Pons (tissue), 1 donor: ENCODE measurements at regions not wholly inside any gene's neighbourhood (a gene's known extent, or its start where the extent isn't known, plus 50 kb on each side); places are given as distances from the start of the nearest gene placed in this dataset.

ENCODE experiments used
- DNase-seq: peaks from one replicate; pipeline ENCODE4 v3.0.0-alpha.2; 2016; ENCODE audit warnings: low spot score

DNA sequence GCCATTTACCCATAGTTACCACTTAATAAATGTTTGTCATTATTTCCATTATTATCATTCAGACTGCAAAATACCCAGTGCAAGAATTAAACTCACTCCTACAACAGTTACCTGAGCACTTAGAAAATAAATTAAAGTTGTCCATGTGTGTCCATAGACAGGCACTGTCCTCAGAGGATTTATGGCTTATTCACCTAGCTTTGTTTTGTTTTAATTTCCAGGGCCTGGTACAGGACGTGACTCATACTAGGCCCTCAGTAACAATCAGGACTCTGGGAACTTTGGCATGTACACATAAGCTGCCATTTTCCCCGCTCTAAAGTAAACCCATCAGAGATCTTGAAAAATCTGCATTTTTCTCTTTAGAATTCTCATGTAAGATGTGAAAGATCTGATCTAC lies 458.5 kb upstream of the ARRDC4 start:
- DNase-seq = no peak

DNA sequence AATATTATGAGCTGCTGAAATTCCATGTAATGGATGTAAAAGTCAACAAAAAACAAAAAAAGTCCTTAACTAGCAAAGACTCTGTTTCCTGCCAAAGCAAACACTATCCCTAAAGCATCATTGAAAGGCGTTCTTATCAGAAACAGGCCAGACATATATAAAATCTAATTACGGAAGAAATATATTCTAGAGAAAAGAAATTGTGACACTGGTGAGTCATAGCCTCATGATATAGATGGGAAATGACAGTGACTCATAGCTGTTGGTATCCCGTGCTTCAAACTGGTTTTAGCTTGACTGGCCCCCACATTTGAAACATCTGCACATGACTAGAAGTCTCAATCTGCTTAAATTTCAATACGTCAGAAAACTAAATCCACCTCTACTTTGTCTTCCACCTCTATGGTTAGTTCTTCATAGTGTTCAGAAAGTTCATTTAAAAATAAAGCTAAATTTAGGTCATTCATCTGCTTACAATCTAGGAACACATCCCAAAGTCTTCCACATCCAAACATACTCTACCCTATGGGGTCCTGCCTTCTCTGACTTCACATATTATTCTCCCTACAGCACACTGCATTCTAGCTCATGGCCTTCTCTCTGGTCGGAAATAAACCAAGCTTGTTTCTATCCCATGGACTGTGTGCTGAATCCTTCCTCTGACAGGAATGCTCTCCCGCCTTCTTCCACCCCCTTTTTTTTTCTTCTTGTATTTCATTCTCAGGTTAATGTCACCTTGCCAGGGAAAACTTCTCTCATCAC lies 456.3 kb upstream of the ARRDC4 start:
- no peak for DNase-seq

DNA sequence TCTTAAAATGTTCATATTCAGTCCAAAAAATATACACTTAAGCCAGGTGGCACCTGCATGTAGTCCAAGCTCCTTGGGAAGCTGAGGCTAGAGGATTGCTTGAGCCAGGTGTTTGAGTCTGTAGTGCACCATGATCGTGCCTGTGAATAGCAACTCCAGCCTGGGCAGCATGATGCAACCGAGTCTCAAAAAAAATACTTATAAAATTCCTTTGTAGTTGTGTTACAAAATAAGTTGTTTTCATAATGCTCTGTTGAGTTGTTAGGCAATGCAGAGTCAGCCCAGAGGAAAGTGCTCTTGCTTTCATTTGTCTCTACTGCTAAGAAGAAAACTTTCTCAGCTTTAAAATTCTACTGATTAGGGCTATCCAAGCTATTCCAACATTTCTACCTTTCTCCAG lies 442.8 kb upstream of the ARRDC4 start:
- DNase-seq = no peak

DNA sequence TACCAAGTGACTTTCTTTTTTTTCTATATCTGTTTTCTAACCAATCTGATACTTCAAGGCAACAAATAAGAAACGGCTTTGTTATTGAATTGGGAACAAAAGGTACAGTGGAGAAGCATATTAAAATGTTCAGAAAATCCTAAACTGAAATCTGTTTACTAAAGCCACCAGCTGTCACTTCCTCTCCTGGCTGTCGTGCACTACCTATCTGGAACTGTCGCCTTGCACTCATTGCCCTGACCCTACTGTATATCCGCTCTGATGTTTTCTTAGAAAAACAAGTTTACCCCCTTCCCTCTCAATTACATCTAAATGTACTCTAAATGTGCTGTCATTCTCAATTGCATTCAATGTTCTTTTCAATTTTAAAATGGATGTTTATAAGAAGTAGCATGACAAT lies 439.8 kb upstream of the ARRDC4 start:
- DNase-seq = no peak

DNA sequence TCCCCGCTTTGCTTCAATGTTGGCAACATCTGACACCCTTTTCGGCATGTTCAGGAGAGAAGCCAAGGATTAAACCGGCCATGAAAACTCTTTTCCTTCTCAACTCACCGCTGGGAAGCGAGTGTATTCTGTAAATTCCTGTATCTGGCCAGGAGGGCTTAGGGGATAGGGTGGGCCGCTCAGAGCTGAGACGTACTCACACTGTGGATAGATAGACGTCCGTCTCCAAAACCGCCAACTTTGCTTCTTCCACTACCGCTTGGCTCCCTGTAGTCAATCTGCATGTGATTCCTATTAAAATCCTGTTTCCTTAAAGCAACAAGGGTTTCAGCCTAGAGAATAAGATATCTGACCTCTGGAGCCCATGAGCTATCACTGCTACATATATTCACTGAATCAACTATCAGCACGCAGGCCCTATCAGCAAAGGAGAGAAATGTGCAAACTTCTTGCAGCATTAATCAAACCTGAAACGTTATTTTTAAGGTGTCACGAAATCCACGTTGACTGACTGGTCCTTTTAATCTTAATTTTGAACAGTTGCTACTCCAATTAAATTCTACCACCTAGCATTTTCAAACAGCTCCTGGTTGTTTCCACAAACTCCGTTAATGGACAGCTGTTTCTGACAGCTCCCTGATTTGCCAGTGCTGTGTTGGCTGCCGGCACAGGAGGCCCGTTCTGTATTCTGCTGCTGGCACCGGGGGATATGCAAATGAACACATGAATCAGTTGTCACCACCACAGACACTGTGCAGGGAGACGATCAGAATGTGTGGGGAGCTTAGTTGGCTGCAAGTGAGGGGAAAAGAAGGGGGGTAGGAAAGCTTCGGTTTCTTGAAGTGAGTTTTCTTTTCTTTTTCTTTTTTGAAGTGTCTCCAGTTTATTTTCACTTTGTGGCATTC lies 438.9 kb upstream of the ARRDC4 start:
- peak; percentile 15 for DNase-seq

DNA sequence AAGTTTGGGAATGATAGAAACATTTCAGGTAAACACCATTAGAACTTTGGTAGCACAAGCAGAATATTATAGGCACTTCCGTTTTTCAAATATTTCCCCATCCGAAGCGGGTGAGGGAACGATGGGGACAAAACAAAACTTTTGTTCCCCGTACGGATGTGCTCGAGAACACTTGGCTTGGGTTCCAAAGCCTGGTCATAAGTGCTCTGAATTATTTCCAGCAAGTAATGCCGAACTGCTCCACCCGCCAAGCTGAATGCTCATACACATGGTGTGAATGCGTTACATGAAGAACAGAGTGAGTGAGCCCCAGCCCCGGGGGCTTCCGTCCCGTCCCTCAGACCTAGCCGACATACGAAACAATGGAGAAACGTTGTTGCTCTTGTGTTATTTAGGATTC lies 438.2 kb upstream of the ARRDC4 start:
- DNase-seq = no peak

DNA sequence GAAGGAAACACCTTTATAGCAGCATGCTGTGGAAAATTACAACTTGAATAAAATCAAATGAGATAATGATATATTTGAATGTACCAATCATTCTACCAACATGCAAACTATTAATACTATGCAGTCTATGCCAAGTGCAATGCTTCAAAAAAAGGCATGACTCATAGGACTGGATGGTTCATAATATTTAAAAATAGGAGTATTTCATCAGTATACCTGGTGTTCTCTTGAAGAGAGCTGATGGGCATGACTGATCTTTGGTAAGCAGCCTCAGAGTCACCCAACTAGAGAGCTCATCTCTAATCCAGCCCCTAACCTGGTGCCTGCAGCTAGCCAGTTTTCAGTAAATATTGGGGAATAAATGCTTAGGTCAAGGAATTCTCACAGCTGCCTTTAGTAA lies 434.7 kb upstream of the ARRDC4 start:
- DNase-seq = no peak

DNA sequence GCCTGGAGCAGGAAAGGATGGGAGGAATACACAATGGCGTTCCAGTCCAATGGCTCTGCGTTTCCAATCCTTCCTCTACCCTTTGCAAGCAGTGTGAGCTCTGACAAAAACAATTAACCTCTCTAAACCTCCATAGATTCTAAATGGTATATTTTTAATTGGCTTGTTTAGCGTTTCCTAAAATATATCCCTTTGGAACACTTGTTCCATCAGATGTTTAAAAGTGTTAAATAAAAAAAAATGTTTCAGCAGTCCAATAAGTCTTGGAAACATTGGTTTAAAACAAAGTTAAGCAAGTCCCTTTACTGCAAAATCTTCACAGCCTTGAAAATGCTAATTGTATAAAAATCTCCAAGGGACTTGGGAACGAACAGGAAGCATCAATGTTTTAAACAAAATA lies 432.3 kb upstream of the ARRDC4 start:
- DNase-seq = no peak

DNA sequence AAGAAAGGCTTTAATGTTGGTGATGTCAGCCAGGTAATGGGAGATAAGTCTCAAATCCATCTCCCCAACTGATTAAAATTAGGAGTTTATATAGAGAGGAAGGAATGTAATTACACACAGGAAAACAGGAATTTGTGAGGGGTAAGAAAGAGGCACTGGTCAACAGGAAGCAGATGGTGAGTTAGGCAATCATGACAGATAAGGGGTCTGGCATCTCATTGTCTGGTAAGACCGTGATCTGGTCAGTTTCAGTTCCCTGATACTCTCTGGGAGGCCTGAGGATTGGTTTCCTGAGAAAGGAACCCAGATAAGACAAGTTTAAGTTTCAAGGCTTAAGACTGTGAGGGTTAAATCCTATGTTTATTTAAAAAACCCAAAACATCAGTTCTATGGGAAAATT lies 414.7 kb upstream of the ARRDC4 start:
- no peak for DNase-seq

DNA sequence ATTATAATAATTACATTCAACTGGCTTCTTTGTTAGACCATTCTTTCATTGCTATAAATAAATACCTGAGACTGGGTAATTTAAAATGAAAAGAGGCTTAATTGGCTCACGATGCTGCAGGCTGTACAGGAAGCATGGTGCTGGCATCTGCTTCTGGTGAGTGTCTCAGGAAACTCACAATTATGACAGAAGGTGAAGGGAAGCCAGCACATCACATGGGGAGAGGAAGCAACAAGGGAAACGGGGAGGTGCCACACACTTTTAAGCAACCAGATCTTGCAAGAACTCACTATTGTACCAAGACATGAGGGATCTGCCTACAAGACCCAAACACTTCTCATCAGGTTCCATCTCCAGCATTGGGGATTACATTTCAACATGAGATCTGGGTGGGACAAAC lies 413.1 kb upstream of the ARRDC4 start:
- DNase-seq = no peak

DNA sequence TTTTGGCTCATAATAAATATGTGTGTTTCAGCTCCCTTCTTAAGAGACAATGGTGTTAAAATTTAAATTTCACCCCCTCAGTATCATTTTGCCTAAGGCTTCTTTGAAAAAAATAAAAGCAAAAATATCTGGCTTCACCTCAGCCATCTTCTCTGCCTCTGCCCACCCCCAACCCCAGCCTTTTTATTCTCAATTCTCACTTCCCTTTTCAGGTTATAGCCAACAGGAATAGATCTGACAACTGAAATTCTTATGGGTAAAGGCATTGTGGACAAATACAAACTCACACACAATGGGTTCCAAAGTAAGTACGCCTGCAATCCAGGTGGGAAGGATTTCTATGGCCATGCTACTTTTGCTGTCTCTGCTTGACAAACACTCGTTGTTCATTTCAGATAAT lies 399.0 kb upstream of the ARRDC4 start:
- DNase-seq = no peak

DNA sequence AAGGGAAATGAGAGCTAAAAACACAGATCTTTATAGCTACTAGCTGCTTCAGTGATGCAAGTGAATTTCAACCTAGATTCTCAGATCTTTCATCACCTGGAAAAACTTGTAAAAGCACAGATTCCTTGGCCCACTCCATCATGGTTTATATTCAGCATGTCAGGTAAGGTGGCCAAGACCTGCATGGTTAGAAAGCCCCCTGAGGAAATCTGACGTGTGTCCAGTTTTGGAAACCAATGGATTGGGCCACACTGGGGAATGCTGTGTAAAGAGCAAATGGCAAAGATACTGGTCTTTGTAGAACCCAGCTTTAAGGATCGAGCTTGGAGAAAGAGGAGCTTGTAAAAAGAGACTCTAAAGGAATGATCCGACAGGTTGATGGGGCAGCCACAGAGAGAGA lies 397.0 kb upstream of the ARRDC4 start:
- no peak for DNase-seq

DNA sequence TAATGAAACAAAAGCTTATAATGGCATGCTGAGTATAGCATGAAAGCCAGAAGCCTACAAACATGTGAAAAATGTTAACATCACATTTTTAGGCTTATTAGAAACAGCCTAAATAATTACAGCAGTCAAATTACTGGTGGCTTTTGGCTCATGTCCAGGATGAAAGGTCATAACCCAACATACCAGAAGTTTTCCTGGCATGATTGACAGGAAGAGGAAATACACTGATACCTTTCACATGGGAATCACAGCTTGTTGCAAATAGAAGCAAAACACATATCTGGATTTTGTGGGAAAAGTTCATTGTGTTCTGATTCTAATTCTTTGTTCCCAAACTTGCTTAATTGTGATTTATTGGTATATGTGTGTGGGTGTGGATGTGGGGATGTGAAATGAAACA lies 393.5 kb upstream of the ARRDC4 start:
- DNase-seq = no peak

DNA sequence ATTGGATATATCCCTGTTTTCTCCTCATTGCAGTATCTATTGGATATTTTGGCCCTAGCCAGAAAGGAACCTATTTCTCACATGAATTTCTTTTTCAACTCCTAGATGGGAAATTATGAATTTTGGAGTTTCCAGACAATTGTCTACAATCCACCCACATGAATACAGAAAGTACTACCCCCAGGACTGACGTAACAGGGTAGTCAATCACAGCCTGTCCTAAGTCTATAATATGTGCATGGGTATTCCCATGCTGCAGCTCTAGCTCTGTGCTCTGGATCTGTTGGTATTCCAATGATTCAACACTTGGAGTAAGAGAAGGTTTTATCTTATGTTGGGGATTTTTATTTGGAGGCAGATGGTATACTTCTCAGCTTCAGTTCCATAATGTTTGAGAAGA lies 393.1 kb upstream of the ARRDC4 start:
- DNase-seq = no peak

DNA sequence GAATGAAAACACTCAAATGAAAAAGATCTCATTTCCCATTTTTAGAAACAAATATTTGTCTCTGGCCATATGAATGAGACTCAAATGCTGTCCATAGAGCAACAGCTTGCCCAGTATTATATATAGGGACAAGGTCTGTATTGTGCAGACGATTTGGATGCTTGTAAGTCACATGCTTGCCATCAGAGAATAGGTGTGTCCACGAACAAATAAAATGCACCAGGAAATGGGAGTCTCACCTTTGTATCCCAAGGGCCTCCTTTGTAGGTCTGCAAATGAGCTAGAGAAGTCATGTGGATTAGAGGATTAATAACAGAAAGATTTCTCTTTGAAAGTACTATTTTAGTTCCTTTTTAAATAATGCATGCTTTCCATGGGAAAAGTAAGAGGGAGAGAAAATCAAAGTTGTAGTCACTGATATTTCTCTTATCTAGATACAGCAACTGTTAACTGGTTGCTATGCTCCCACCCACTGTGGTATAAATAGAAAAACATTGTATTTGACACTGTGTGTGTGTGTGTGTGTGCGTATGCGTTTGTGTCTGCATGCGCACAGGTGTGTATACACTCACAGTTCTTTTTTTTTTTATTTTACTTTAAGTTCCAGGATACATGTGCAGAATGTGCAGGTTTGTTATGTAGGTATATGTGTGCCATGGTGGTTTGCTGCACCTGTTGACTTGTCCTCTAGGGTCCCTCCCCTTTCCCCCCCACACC lies 383.4 kb upstream of the ARRDC4 start:
- no peak for DNase-seq

DNA sequence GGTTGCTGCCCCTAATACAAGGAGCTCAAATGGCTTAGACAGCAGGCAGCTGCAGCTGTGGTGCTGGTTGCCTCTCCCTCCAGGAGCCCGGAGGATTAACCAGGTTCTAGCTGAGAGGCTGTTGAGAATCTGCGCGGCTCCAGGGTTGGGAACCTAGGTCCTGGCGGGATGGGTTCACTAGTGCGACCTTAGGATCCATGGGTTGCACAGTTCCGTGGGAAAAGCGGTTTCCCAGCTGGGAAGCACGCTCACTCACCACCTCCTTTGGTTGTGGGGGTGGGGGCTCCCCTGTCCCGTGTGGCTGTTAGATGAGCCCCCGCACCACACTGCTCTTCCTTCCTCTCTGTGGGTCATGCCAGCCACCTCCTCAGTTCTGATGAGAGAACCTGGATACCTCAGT lies 375.1 kb upstream of the ARRDC4 start:
- no peak for DNase-seq

DNA sequence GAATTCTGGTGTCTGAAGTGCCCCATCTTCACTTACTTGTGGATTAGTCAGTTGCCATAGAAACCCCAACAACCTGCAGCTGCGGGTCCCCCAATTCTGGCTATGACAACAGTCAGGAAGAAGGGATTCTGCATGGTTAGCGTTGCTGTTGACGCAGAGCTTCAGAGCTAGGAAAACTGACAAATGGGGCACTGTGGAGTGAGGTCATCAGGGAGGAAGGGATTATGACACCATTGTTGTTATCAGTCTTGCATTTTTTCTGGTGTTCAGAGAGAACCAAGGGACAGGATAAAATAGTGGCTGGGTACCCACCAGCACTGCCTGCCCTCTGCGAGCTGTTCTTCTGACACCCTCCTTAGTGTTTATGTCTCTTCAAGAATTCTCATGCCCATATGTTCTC lies 367.7 kb upstream of the ARRDC4 start:
- no peak for DNase-seq

DNA sequence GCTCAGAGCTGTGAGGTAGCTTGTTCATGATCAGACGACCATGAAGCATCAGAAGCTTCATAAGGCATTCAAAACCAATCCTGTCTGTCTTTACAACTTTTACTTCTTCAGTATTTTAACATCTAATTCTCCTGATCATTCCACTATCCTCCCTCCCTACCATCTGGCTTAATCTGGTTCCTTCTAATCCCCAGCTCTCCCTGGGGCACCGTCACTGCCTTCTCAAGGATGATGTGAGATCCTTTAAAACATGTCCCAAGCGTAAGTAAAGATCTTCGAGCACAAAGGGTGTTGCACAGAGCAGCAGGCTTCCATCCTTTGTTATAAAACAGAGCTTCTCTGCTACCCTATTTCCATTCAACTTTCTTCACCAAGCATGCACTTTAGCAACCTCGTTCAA lies 362.7 kb upstream of the ARRDC4 start:
- no peak for DNase-seq

DNA sequence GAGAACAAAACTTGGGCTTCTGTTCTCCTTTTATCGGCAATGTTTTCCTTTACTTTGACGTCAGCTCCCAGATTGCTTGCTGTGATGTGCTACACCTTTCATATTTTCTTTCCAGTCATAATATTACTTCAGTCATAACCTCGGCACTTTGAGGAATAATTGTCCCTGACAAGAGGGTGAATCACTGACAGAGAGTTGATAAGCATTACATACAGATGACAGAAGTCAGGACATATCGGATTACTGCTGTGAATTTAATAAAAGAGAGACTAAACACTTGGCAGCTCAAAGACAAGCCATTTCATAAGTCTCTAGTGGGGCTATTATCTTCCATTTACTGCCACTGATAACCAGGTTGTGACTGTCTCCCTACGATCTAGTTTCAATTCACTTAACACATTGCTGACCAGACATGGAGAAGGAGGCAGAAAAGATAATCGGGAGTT lies 362.1 kb upstream of the ARRDC4 start:
- DNase-seq = no peak

DNA sequence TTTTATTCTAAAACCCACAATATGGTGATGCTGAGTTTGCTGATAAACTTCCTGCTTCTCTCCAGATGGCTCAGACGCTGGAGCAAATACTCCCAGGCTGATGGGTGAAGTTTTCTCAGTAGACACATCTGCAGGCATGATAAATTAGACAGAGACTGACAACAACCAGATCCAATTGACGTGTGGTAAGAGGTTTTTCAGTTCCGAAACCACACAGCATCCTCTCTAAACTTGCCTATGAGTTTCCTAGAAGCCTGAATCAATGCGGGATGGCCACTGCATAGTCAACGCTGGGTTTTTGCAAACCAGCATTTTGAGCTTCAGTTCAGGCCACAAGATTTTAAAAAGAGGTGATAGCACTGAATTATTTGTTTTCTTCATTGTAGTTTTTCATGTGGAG lies 360.3 kb upstream of the ARRDC4 start:
- DNase-seq = no peak

DNA sequence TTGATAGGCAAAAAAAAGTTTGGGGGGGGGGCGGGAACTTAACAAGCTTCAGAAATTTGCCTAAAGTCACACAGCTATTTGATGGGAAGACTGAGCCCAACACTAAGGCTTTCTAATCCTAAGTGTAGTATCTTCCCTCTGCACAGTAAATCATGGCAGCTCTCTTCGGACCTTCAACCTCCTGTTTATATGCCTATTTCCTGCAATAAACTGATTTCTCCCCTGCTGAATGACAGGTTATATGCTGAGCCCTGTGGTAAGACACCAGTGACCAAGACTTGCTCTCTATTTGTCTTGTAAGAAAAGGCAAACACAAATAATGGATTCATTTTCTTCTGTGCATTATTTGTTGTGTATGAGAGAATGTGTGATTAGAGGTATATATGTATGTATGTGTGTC lies 355.8 kb upstream of the ARRDC4 start:
- DNase-seq = no peak

DNA sequence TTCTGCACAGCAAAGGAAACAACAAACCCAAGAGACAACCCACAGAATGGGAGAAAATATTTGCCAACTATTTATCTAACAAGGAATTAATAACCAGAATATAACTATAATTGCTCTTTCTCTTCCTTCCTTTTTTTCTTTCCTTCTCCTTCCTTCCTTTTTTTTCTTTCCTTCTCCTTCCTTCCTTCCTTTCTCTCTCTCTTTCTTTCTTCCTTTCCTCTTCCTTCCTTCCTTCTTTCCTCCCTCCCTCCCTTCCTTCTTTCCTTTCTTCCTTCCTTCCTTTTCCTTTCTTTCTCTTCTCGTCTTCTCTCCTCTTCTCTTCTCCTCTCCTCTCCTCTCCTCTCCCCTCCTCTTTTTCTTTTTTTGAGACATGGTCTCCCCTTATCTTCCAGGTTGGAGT lies 345.4 kb upstream of the ARRDC4 start:
- no peak for DNase-seq
